Mesenchymal stem cell (in vitro differentiated cells and primary cell): ENCODE measurements at regions not wholly inside any gene's neighbourhood (a gene's known extent, or its start where the extent isn't known, plus 50 kb on each side); places are given as distances from the start of the nearest gene placed in this dataset.

Experiments
- DNase-seq: peaks from one replicate; pipeline ENCODE4 v3.0.0-alpha.2; 2013
- H2AFZ ChIP-seq: one replicate; pipeline ENCODE4 v1.6.1; 2013; ENCODE audit warnings: low read depth, mild to moderate bottlenecking, control low read depth, inconsistent platforms, low read length, moderate library complexity
- H2AK5ac ChIP-seq: 2 replicates; pipeline ENCODE4 v1.6.1; 2013; ENCODE audit warnings: low read length, moderate library complexity, mild to moderate bottlenecking, inconsistent platforms; ENCODE audit not compliant: severe bottlenecking
- H2BK120ac ChIP-seq: one replicate; pipeline ENCODE4 v1.6.1; 2013; ENCODE audit warnings: low read depth, mild to moderate bottlenecking, inconsistent platforms, low read length, moderate library complexity
- H2BK12ac ChIP-seq, 2 experiments: one replicate each; pipeline ENCODE4 v1.6.1; 2013; ENCODE audit warnings: inconsistent platforms in 2 of 2, low read length in 2 of 2, mild to moderate bottlenecking in 2 of 2, moderate library complexity in 2 of 2, control low read depth in 1 of 2
- H2BK15ac ChIP-seq: one replicate; pipeline ENCODE4 v1.6.1; 2013; ENCODE audit warnings: mild to moderate bottlenecking, low read depth, inconsistent platforms; ENCODE audit not compliant: poor library complexity, severe bottlenecking
- H2BK5ac ChIP-seq: 2 replicates; pipeline ENCODE4 v1.6.1; 2013; ENCODE audit warnings: low read depth, mild to moderate bottlenecking, low read length, control low read depth, inconsistent platforms; ENCODE audit not compliant: poor library complexity, severe bottlenecking
- H3K14ac ChIP-seq, 2 experiments: one replicate each; pipeline ENCODE4 v1.6.1; 2013; ENCODE audit warnings: inconsistent platforms in 2 of 2, low read length in 2 of 2, control low read depth in 1 of 2, mild to moderate bottlenecking in 1 of 2, moderate library complexity in 1 of 2
- H3K18ac ChIP-seq, 2 experiments: one replicate each; pipeline ENCODE4 v1.6.1; 2013; ENCODE audit warnings: inconsistent platforms in 2 of 2, low read length in 2 of 2, control low read depth in 1 of 2, low read depth in 1 of 2, mild to moderate bottlenecking in 1 of 2
- H3K23ac ChIP-seq, 2 experiments: one replicate each; pipeline ENCODE4 v1.6.1; 2013; ENCODE audit warnings: inconsistent platforms in 2 of 2, low read length in 2 of 2, mild to moderate bottlenecking in 2 of 2, moderate library complexity in 2 of 2, control low read depth in 1 of 2
- H3K27ac ChIP-seq: 2 replicates; pipeline ENCODE4 v1.5.1; 2013; ENCODE audit warnings: mild to moderate bottlenecking, moderate library complexity, low read length, control low read depth, inconsistent platforms; ENCODE audit not compliant: poor library complexity, severe bottlenecking
- H3K27me3 ChIP-seq, 2 experiments: 2 replicates each; pipeline versions ENCODE4 v1.6.1 to v1.7.0; 2013; ENCODE audit warnings: low read length in 2 of 2, mild to moderate bottlenecking in 2 of 2, moderate library complexity in 2 of 2, control low read depth in 1 of 2, inconsistent platforms in 1 of 2; ENCODE audit not compliant: control insufficient read depth in 1 of 2, insufficient read depth in 1 of 2
- H3K36me3 ChIP-seq, 2 experiments: 2 replicates each; pipeline versions ENCODE4 v1.6.1 to v1.7.0; 2013; ENCODE audit warnings: low read length in 2 of 2, control low read depth in 1 of 2, inconsistent platforms in 1 of 2, low read depth in 1 of 2, mild to moderate bottlenecking in 1 of 2; ENCODE audit not compliant: insufficient read depth in 2 of 2, control insufficient read depth in 1 of 2
- H3K4ac ChIP-seq, 2 experiments: one replicate each; pipeline ENCODE4 v1.6.1; 2013; ENCODE audit warnings: inconsistent platforms in 2 of 2, low read length in 2 of 2, mild to moderate bottlenecking in 2 of 2, moderate library complexity in 2 of 2, control low read depth in 1 of 2, low read depth in 1 of 2
- H3K4me1 ChIP-seq: 2 replicates; pipeline ENCODE4 v1.6.1; 2013; ENCODE audit warnings: low read depth, low read length, control low read depth; ENCODE audit not compliant: control insufficient read depth, insufficient read depth
- H3K4me2 ChIP-seq: 2 replicates; pipeline ENCODE4 v1.6.1; 2013; ENCODE audit warnings: low read length, mild to moderate bottlenecking, inconsistent platforms; ENCODE audit not compliant: poor library complexity, severe bottlenecking
- H3K4me3 ChIP-seq, 2 experiments: 2 replicates each; pipeline versions ENCODE4 v1.5.1 to v1.7.0; 2013; ENCODE audit warnings: low read length in 2 of 2, mild to moderate bottlenecking in 2 of 2, control low read depth in 1 of 2, low read depth in 1 of 2; ENCODE audit not compliant: insufficient read depth in 1 of 2
- H3K79me1 ChIP-seq: replicated peaks from 2 replicates; pipeline ENCODE4 v1.6.1; 2013; ENCODE audit warnings: mild to moderate bottlenecking, control low read depth, low read length, inconsistent platforms; ENCODE audit not compliant: poor library complexity, severe bottlenecking
- H3K9ac ChIP-seq: 2 replicates; pipeline ENCODE4 v1.7.0; 2013; ENCODE audit warnings: mild to moderate bottlenecking, low read length, moderate library complexity
- H3K9me3 ChIP-seq: 2 replicates; pipeline ENCODE4 v1.7.0; 2013; ENCODE audit warnings: mild to moderate bottlenecking, low read length; ENCODE audit not compliant: control insufficient read depth
- H4K8ac ChIP-seq: one replicate; pipeline ENCODE4 v1.6.1; 2013; ENCODE audit warnings: inconsistent platforms, mild to moderate bottlenecking, low read length, moderate library complexity
- H4K91ac ChIP-seq: one replicate; pipeline ENCODE4 v1.6.1; 2013; ENCODE audit warnings: mild to moderate bottlenecking, low read length, inconsistent platforms
- WGBS: methylation state at CpG from one replicate; pipeline ENCODE4 v1.1.7; 2013; ENCODE audit warnings: mixed read lengths; 5-methylcytosine and 5-hydroxymethylcytosine counted together

DNA sequence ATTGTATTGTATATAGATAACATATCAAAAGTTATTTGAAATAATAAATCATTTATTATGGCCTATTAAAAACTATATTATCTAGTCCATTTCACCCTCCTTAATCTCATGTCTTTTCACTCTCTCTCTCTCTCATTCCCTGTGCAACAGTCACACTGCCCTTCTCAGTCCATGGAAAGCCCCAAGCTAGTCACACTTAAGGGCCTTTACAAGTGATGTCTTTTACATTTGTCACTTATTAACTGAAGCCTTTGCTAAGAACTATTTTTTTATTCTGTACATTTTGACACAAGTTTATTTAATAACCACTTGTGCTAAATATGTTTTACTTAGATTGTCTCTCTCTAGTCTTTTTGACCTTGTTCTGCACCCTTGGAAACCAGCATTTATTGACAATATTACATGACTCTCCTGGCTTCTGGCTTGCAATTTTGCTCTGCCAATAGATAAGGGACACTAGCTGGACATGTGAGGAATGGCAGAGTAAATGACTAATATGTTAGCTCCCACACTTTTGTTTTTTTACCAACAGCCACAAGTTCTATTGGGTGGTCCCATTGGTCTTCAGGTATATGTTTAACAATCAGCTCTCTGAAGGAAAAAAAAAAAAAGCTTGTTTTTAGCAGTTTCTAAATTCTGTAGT lies 706.8 kb upstream of the POT1 start:
- H2AFZ ChIP-seq: no peak overlapping the region
- no peak overlapping the region for H3K27ac ChIP-seq
- H3K4me3 ChIP-seq: no peak overlapping the region
- H3K23ac ChIP-seq: no peak overlapping the region
- H3K9ac ChIP-seq: no peak overlapping the region
- H3K4me2 ChIP-seq: no peak overlapping the region
- H3K9me3 ChIP-seq: peaks cover 3% of the 10 kb centered on the region
- H4K91ac ChIP-seq: no peak overlapping the region
- no peak overlapping the region for H2BK5ac ChIP-seq
- no peak overlapping the region for H3K4ac ChIP-seq
- no peak overlapping the region for H4K8ac ChIP-seq
- no peak overlapping the region for H2BK15ac ChIP-seq
- peak overlapping the region in 1 of 2 experiments; percentile 63 for H2BK12ac ChIP-seq
- H3K36me3 ChIP-seq: no peaks in the 10 kb centered on the region
- no peak overlapping the region for H2BK120ac ChIP-seq
- no peak overlapping the region for H2AK5ac ChIP-seq
- no peaks in the 10 kb centered on the region for H3K79me1 ChIP-seq
- H3K18ac ChIP-seq: no peak overlapping the region
- no peak overlapping the region for H3K14ac ChIP-seq
- DNase-seq: no peak
- H3K4me1 ChIP-seq: no peaks in the 10 kb centered on the region
- no peaks in the 10 kb centered on the region for H3K27me3 ChIP-seq

DNA sequence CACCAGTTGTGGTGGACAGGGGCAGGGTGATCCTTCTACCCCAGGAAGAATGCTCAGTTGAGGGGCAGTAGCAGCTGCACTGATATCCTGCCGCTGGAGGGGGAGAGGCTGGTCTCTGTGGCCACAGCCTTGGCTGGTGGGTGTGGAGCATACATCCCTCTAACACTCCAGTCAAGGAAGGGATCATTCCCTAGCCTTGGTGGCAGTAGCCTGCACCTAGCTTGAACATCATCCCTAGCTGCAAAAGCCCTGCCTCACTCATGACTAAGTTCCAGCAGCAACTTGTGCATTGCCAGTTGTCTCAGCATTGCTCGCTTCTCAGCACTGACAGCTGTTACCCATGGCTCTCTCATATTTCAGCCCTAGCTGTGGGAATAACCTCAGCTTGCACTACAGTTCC lies 688.9 kb upstream of the POT1 start:
- no peak for DNase-seq
- no peaks in the 10 kb centered on the region for H3K36me3 ChIP-seq
- H3K23ac ChIP-seq: no peak overlapping the region
- H2BK5ac ChIP-seq: no peak overlapping the region
- no peak overlapping the region for H4K8ac ChIP-seq
- no peak overlapping the region for H3K4me2 ChIP-seq
- no peaks in the 10 kb centered on the region for H3K79me1 ChIP-seq
- no peak overlapping the region for H3K27ac ChIP-seq
- no peak overlapping the region for H3K4ac ChIP-seq
- no peak overlapping the region for H3K14ac ChIP-seq
- no peak overlapping the region for H3K9ac ChIP-seq
- H2AK5ac ChIP-seq: no peak overlapping the region
- H3K18ac ChIP-seq: no peak overlapping the region
- no peaks in the 10 kb centered on the region for H3K27me3 ChIP-seq
- H4K91ac ChIP-seq: no peak overlapping the region
- peaks cover 47% of the 10 kb centered on the region for H3K9me3 ChIP-seq
- no peaks in the 10 kb centered on the region for H3K4me1 ChIP-seq
- no peak overlapping the region for H2BK120ac ChIP-seq
- no peak overlapping the region for H2BK15ac ChIP-seq
- H2BK12ac ChIP-seq: no peak overlapping the region
- 92% methylated on average over 2 of the region's 2 CpGs for whole genome bisulfite sequencing
- no peak overlapping the region for H2AFZ ChIP-seq
- no peak overlapping the region for H3K4me3 ChIP-seq

DNA sequence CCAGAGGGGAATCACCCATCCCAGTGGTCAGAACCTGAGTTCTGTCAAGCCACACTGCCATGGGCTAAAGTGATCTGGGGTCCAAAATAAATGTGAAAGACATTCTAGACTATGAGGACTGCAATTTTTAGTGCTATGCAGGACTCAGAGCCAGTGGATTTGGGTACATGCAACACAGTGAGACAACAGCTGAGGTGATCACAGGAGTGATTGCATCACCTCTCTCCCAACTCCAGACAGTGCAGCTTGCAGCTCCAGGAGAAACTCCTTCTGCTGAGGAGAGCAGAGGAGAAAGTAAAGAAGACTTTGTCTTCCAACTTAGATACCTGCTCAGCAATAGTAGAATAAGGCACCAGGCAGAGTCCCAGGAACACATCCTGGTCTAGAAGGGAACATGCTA lies 682.0 kb upstream of the POT1 start:
- no peaks in the 10 kb centered on the region for H3K4me1 ChIP-seq
- H2BK15ac ChIP-seq: no peak overlapping the region
- no peak overlapping the region for H3K23ac ChIP-seq
- no peak overlapping the region for H2BK120ac ChIP-seq
- H3K18ac ChIP-seq: no peak overlapping the region
- no peak overlapping the region for H4K8ac ChIP-seq
- no peaks in the 10 kb centered on the region for H3K79me1 ChIP-seq
- no peaks in the 10 kb centered on the region for H3K27me3 ChIP-seq
- no peak overlapping the region for H2AFZ ChIP-seq
- no peak overlapping the region for H3K4me2 ChIP-seq
- no peak overlapping the region for H3K9ac ChIP-seq
- no peak overlapping the region for H2BK12ac ChIP-seq
- no peak overlapping the region for H3K4me3 ChIP-seq
- H3K14ac ChIP-seq: no peak overlapping the region
- H4K91ac ChIP-seq: no peak overlapping the region
- H2BK5ac ChIP-seq: no peak overlapping the region
- H3K36me3 ChIP-seq: no peaks in the 10 kb centered on the region
- no peak overlapping the region for H2AK5ac ChIP-seq
- H3K9me3 ChIP-seq: peaks cover 21% of the 10 kb centered on the region
- H3K27ac ChIP-seq: no peak overlapping the region
- H3K4ac ChIP-seq: no peak overlapping the region
- DNase-seq: no peak

- Histone ChIP-seq H3K27me3 (no peaks in the 10 kb centered on the region), H2BK12ac (no peak overlapping the region), H3K4ac (no peak overlapping the region), H3K9ac (no peak overlapping the region), H4K8ac (no peak overlapping the region), H3K79me1 (no peaks in the 10 kb centered on the region), H3K4me2 (no peak overlapping the region), H2AK5ac (no peak overlapping the region), H3K4me3 (no peak overlapping the region), H3K9me3 (peaks cover 5% of the 10 kb centered on the region), H3K27ac (no peak overlapping the region), H2BK15ac (no peak overlapping the region), H3K4me1 (no peaks in the 10 kb centered on the region), H3K36me3 (no peaks in the 10 kb centered on the region), H2AFZ (no peak overlapping the region), H3K14ac (no peak overlapping the region), H2BK5ac (no peak overlapping the region), H2BK120ac (no peak overlapping the region), H3K18ac (no peak overlapping the region), H3K23ac (no peak overlapping the region), H4K91ac (no peak overlapping the region)
- 87% methylated on average over 3 of the region's 3 CpGs for WGBS
- DNase-seq: no peak
Measured at GRCh38 chr7:125606671-125607070, 677.0 kb upstream of the POT1 start.
